Ovary (tissue), 7 donors: ENCODE measurements at regions not wholly inside any gene's neighbourhood (a gene's known extent, or its start where the extent isn't known, plus 50 kb on each side); places are given as distances from the start of the nearest gene placed in this dataset.

Experiments
- DNase-seq, 5 donors: peaks; one replicate each; pipeline ENCODE4 v3.0.0-alpha.2; 2019 to 2020
- H3K27ac ChIP-seq, 2 donors: fragments of 200-600 bp; one replicate each; pipeline versions ENCODE4 v1.5.1 to v1.8.0; 2019 to 2022
- H3K27me3 ChIP-seq: fragments of 200-600 bp; one replicate; pipeline ENCODE4 v1.8.0; 2022
- H3K36me3 ChIP-seq: fragments of 200-600 bp; sonication (generic); one replicate; pipeline ENCODE4 v1.5.1; 2019
- H3K4me1 ChIP-seq: one replicate; pipeline ENCODE4 v1.8.1; 2013; ENCODE audit warnings: mild to moderate bottlenecking, moderate library complexity; ENCODE audit not compliant: insufficient read depth
- H3K4me3 ChIP-seq: fragments of 200-600 bp; sonication (generic); one replicate; pipeline ENCODE4 v1.5.1; 2017
- H3K9me3 ChIP-seq, 2 donors: fragments of 200-600 bp in 1 of 2; sonication (generic) in 1 of 2; one replicate each; pipeline versions ENCODE4 v1.5.1 to v1.8.1; 2013 to 2019; ENCODE audit warnings: mild to moderate bottlenecking in 1 of 2, moderate library complexity in 1 of 2
- CTCF ChIP-seq, 3 donors: fragments of 450-650 bp in 2 of 3; fragments of 200-600 bp in 1 of 3; IDR thresholded peaks; one replicate each; pipeline versions ENCODE4 v1.5.1 to v1.8.0; 2016 to 2022; ENCODE audit warnings: antibody characterized with exemption in 3 of 3, mild to moderate bottlenecking in 1 of 3
- EP300 ChIP-seq: sonication (generic); formaldehyde crosslinking; IDR thresholded peaks from one replicate; pipeline ENCODE4 v1.6.1; 2017; ENCODE audit warnings: antibody characterized with exemption
- POLR2A ChIP-seq: fragments of 450-650 bp; IDR thresholded peaks from one replicate; pipeline ENCODE4 v1.6.1; 2017; ENCODE audit warnings: antibody characterized with exemption, mild to moderate bottlenecking, moderate library complexity
- WGBS, 3 donors: extraction: QIAGEN DNeasy Blood & Tissue Kit in 1 of 3; methylation state at CpG; one replicate each; pipeline versions ENCODE4 v1.1.5 to v1.1.7; 2013 to 2017; 5-methylcytosine and 5-hydroxymethylcytosine counted together
- intact Hi-C, 4 donors: fragments of 100-400 bp; cut with DNase I; formaldehyde crosslinking; loops; one replicate each; pipeline versions ENCODE4 v1.11.0 to v1.15.1; 2022 to 2023
- donor health status: DM: no; HTN: no; CAD: no; lungs with moderate emphysema.
- donor health status: DM: no; HTN: no; CAD: no.
- donor health status: Bipolar disorder and iron deficiency.
- donor health status: DM: no; HTN: no; CAD: no.
- donor health status: DM: yes; HTN: yes; CAD: no.

GRCh38 chr15:62881056-62881455, 161.5 kb upstream of the TPM1 start:
- H3K27me3 ChIP-seq = no peaks in the 10 kb centered on the region
- no peaks in the 10 kb centered on the region for H3K36me3 ChIP-seq
- TF ChIP-seq CTCF (IDR thresholded peaks at IDR 0.05) (no peak), EP300 (no peak), POLR2A (no peak)
- no peak overlapping the region for H3K27ac ChIP-seq
- intact Hi-C loops = no loop called here
- peaks cover 2% of the 10 kb centered on the region for H3K4me1 ChIP-seq
- no peak overlapping the region for H3K4me3 ChIP-seq
- 94 to 99% (median 97%) methylated on average over 4 of the region's 4 CpGs for WGBS, 3 donors
- H3K9me3 ChIP-seq = no peaks in the 10 kb centered on the region
- no peak for DNase-seq

DNA sequence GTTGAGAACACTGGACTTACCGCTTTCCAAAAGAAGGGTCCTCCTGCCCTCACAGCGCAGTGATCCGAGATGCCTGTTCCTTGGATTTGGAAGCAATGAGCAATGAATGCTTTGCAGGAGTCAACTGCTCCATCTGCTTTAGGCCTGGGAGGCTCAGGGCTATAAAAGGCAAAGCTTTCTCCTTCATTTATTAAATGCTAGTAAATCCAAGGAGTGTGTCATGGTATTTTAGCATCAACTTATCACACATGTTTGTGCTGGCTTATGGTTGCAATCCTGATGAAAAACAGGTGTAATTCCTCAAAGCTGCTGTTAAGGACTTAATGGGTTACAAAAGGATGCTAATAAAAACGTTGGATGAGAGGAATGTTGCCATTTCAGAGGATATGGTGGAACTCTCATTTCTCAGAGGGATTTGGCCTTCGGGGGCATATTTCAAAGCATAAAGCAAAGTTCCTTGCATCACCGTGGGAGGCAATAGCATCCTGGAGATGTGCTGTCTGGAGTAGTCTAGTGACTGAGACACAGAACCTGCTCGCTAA, 158.5 kb upstream of the TPM1 start:
- H3K4me3 ChIP-seq = no peak overlapping the region
- DNase-seq = no peak
- H3K27ac ChIP-seq = peak overlapping the region in 1 of 2 donors; percentile 22
- H3K9me3 ChIP-seq = no peaks in the 10 kb centered on the region
- TF ChIP-seq POLR2A (no peak), CTCF (IDR thresholded peaks at IDR 0.05) (no peak), EP300 (no peak)
- 27 to 45% (median 39%) methylated on average over 7 of the region's 7 CpGs for WGBS, 3 donors
- H3K4me1 ChIP-seq = peaks cover 4% of the 10 kb centered on the region
- intact Hi-C loops = no loop called here
- no peaks in the 10 kb centered on the region for H3K36me3 ChIP-seq
- H3K27me3 ChIP-seq = no peaks in the 10 kb centered on the region

DNA sequence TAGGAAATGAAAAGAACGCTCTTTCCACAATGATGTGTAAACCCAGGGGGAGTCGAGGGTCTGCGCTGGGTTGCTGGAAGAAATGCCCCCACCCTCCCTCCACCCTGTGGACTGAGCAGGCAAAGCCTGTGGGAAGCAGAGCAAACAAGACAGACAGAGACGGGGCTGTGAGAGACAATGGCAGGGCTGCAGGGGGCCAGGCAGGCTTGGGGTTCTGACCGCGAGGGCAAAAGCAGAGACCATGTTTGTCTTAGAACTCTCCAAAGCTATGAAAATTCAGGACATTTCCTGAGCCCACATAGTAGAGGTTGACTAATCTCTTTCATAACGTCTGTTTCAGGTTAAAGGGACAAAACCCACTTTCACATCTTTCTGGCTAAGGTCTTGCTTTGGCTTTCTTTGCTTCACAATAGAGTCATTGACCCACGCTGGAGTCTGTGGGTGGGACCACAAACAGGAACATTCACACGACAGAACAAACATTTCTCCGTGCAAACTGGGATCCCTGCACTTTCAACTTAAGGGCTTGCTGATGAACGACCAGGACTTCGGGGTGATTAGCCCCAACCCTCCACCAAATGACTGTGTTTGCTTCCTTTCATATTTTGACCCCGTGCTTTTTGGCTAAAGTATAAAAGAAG, 156.0 kb upstream of the TPM1 start:
- Histone ChIP-seq H3K9me3 (no peaks in the 10 kb centered on the region), H3K27ac (peak overlapping the region in 1 of 2 donors; percentile 75), H3K27me3 (no peaks in the 10 kb centered on the region), H3K4me3 (no peak overlapping the region), H3K4me1 (peaks cover 4% of the 10 kb centered on the region), H3K36me3 (no peaks in the 10 kb centered on the region)
- TF ChIP-seq POLR2A = no peak
- TF ChIP-seq CTCF (IDR thresholded peaks at IDR 0.05) = no peak
- TF ChIP-seq EP300 = no peak
- 21 to 33% (median 30%) methylated on average over 13 of the region's 13 CpGs for WGBS, 3 donors
- intact Hi-C loops = no loop called here
- peak in 4 of 5 donors; percentile 44 to 75 (median 54) for DNase-seq

GRCh38 chr15:62887113-62887570, 155.4 kb upstream of the TPM1 start:
- Histone ChIP-seq H3K4me1 (peaks cover 4% of the 10 kb centered on the region), H3K27ac (peak overlapping the region in 1 of 2 donors; percentile 47), H3K9me3 (no peaks in the 10 kb centered on the region), H3K27me3 (no peaks in the 10 kb centered on the region), H3K36me3 (no peaks in the 10 kb centered on the region), H3K4me3 (no peak overlapping the region)
- DNase-seq = peak in 2 of 5 donors; percentile 42 to 68
- TF ChIP-seq POLR2A = no peak
- no peak for TF ChIP-seq CTCF (IDR thresholded peaks at IDR 0.05)
- no peak for TF ChIP-seq EP300
- 24 to 26% (median 25%) methylated on average over 7 of the region's 7 CpGs for WGBS, 3 donors
- intact Hi-C loops = no loop called here
